ENCODE measurements at regions not wholly inside any gene's neighbourhood (a gene's known extent, or its start where the extent isn't known, plus 50 kb on each side); places are given as distances from the start of the nearest gene placed in this dataset.

- no peak for TF ChIP-seq CTCF (IDR thresholded peaks at IDR 0.05)
Measured at GRCh38 chr10:131708225-131708880, 192.5 kb upstream of the PPP2R2D start.

GRCh38 chr10:131710142-131710861 is 190.5 kb upstream of the PPP2R2D start:
- no peak for TF ChIP-seq CTCF (IDR thresholded peaks at IDR 0.05)

- TF ChIP-seq CTCF (IDR thresholded peaks at IDR 0.05): no peak
Measured at GRCh38 chr10:131722121-131722520, 178.7 kb upstream of the PPP2R2D start.

- no peak for TF ChIP-seq CTCF (IDR thresholded peaks at IDR 0.05)
Measured at GRCh38 chr10:131722525-131723264, 178.1 kb upstream of the PPP2R2D start.

- TF ChIP-seq CTCF (IDR thresholded peaks at IDR 0.05): no peak
Measured at GRCh38 chr10:131723297-131724168, 177.3 kb upstream of the PPP2R2D start.

- TF ChIP-seq CTCF (IDR thresholded peaks at IDR 0.05): no peak
Measured at GRCh38 chr10:131724169-131724545, 176.7 kb upstream of the PPP2R2D start.

All from LNCAP (cell line).